ENCODE measurements at regions not wholly inside any gene's neighbourhood (a gene's known extent, or its start where the extent isn't known, plus 50 kb on each side); places are given as distances from the start of the nearest gene placed in this dataset.

DNA sequence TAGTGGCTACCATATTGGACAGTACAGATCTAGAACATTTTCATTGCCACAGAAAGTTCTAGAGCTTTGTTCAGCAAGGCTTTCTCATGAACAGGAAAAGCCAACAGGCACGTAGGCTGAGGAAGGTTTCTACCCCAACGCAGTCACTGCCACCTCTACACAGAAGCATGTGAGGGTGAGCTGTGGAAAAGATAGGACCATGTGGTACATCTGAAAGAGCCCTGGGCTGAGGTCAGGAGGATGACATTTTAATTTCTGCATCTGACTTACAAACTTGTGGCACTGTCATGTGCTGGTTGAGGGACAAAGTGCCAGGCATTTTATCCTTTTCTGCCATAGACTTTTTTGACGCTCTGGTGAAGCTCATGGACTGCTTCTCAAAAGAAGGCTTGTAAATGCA, 454.2 kb downstream of the BCOR start:
- DNase-seq, result no peak
- no peaks in the 10 kb centered on the region for H3K9me3 ChIP-seq
- TF ChIP-seq CTCF (IDR thresholded peaks at IDR 0.05), result no peak
- no peak for TF ChIP-seq POLR2A (IDR thresholded peaks at IDR 0.05)
- 44 to 94% methylated on average over 1 to 2 of the region's 3 CpGs for WGBS, 2 donors
- no peaks in the 10 kb centered on the region for H3K36me3 ChIP-seq
- H3K27me3 ChIP-seq, result no peaks in the 10 kb centered on the region
- H3K4me3 ChIP-seq, result no peak overlapping the region
- peaks cover 0 to 4% (median 0%) of the 10 kb centered on the region in 3 donors for H3K4me1 ChIP-seq
- intact Hi-C loops (cut with DNase I), result no loop called here
- H3K27ac ChIP-seq, result no peak overlapping the region

DNA sequence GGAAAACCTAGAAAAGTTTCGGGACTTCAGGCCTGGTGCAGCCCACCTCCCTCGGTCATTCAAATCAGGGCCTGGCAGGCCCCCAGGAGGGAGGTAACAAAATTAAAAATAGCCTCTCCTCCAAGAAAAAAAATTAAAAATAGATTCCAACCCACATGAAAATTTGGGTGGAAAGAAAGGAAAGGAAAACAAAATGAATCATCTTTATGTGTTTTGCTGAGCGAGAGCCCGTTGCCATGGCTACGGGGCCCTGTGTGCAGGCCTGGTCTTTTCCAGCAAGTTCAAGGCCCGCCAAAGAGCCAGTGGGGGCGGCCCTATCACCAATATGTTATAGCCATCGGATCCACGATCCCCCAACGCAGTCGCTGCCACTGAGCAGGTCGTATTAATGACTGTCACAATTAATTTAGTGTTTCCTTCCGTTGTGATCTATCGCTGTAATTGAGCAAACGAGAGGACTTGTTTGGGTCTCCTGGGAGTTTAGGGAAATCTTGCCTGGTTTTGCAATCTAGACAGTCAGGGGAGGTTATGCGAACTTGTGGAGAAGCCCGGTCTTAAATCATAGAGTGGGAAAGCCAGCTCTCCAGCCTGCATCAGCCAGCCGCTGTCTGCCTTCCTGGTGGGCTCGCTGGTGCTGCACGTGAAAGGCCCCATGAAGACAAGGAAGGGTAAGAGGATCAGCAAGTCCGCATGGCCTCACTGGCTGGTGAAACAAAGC, 452.4 kb downstream of the BCOR start:
- Histone ChIP-seq H3K27ac (peak overlapping the region in 1 of 4 donors; percentile 31), H3K4me1 (peaks cover 0 to 4% (median 0%) of the 10 kb centered on the region in 3 donors), H3K36me3 (no peaks in the 10 kb centered on the region), H3K4me3 (no peak overlapping the region), H3K9me3 (no peaks in the 10 kb centered on the region), H3K27me3 (no peaks in the 10 kb centered on the region)
- intact Hi-C loops (cut with DNase I), result no loop called here
- TF ChIP-seq POLR2A (IDR thresholded peaks at IDR 0.05) (no peak), CTCF (IDR thresholded peaks at IDR 0.05) (no peak)
- 50 to 61% methylated on average over 18 to 19 of the region's 21 CpGs for WGBS, 2 donors
- DNase-seq, result no peak

DNA sequence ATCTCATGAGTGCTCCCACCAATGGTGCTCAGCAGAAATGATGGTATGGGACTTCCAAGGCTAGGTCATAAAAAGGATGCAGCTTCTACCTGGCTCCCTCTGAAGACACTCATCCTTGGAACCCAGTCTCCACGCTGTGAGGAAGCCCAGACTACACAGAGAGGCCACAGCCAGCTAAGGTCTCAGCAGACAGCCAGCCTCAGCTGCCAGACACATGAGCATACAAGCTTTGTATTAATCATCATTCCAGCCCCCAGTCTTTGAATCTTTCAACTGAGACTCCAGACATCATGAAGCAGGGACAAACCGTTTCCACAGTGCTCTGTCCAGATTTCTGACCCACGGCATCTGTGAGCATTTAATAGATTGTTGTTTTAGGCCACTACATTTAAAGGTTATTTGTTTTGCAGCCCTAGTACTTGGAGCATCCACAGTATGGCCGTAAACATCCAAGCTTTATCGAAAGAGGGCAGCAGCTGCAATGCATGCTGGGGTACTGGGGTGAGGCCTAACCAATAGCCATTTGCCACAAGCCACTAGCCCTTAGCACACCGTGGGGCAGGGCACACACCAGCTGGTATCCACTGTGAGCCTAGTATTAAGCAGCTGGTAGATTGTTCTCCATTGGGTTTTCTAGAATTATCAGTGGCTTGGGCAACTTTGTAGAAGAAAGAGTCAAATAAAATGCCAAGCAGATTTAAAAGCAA, 449.1 kb downstream of the BCOR start:
- Histone ChIP-seq H3K9me3 (no peaks in the 10 kb centered on the region), H3K27me3 (no peaks in the 10 kb centered on the region), H3K4me3 (no peak overlapping the region), H3K4me1 (no peaks in the 10 kb centered on the region), H3K27ac (no peak overlapping the region), H3K36me3 (no peaks in the 10 kb centered on the region)
- WGBS, 2 donors, result 61 to 82% methylated on average over 4 of the region's 6 CpGs
- TF ChIP-seq CTCF (IDR thresholded peaks at IDR 0.05) (no peak), POLR2A (IDR thresholded peaks at IDR 0.05) (no peak)
- intact Hi-C loops (cut with DNase I), result no loop called here
- DNase-seq, result no peak

- H3K4me3 ChIP-seq, result no peak overlapping the region
- no peak for DNase-seq
- H3K9me3 ChIP-seq, result no peaks in the 10 kb centered on the region
- TF ChIP-seq POLR2A (IDR thresholded peaks at IDR 0.05) (no peak), CTCF (IDR thresholded peaks at IDR 0.05) (no peak)
- no peaks in the 10 kb centered on the region for H3K4me1 ChIP-seq
- H3K36me3 ChIP-seq, result no peaks in the 10 kb centered on the region
- no peaks in the 10 kb centered on the region for H3K27me3 ChIP-seq
- H3K27ac ChIP-seq, result no peak overlapping the region
- WGBS, 2 donors, result 64 to 90% methylated on average over 9 to 10 of the region's 12 CpGs
- intact Hi-C loops (cut with DNase I), result no loop called here
Measured at GRCh38 chrX:39650768-39651347, 446.9 kb downstream of the BCOR start.

GRCh38 chrX:39652336-39652735, 445.4 kb downstream of the BCOR start:
- Histone ChIP-seq H3K27me3 (no peaks in the 10 kb centered on the region), H3K4me3 (no peak overlapping the region), H3K9me3 (no peaks in the 10 kb centered on the region), H3K27ac (no peak overlapping the region), H3K4me1 (no peaks in the 10 kb centered on the region), H3K36me3 (no peaks in the 10 kb centered on the region)
- WGBS, 2 donors, result 44 to 66% methylated on average over 3 to 5 of the region's 5 CpGs
- DNase-seq, result no peak
- TF ChIP-seq CTCF (IDR thresholded peaks at IDR 0.05) (peak in 3 of 6 experiments; percentile 16 to 53 (median 23)), POLR2A (IDR thresholded peaks at IDR 0.05) (no peak)
- intact Hi-C loops (cut with DNase I), result no loop called here
